ENCODE measurements at regions not wholly inside any gene's neighbourhood (a gene's known extent, or its start where the extent isn't known, plus 50 kb on each side); places are given as distances from the start of the nearest gene placed in this dataset.

GRCh38 chr12:123078120-123078465, 72.8 kb downstream of the PITPNM2 start:
- no peak for DNase-seq (ENCODE audit: low read depth in 1 of 2, low spot score in 1 of 2)

- DNase-seq (ENCODE audit: low read depth in 1 of 2, low spot score in 1 of 2): no peak
Observed at GRCh38 chr12:123077298-123078119, 73.4 kb downstream of the PITPNM2 start.

- peak in 1 of 2 donors; percentile 21 for DNase-seq (ENCODE audit: low read depth in 1 of 2, low spot score in 1 of 2)
Observed at GRCh38 chr12:123076604-123077297, 74.1 kb downstream of the PITPNM2 start.

GRCh38 chr12:123075646-123076171, 75.2 kb downstream of the PITPNM2 start:
- peak; percentile 53 to 56 for DNase-seq (ENCODE audit: low read depth in 1 of 2, low spot score in 1 of 2)

GRCh38 chr12:123075087-123075645, 75.7 kb downstream of the PITPNM2 start:
- DNase-seq (ENCODE audit: low read depth in 1 of 2, low spot score in 1 of 2): no peak

- DNase-seq (ENCODE audit: low read depth in 1 of 2, low spot score in 1 of 2): no peak
Observed at GRCh38 chr12:123073962-123074801, 76.7 kb downstream of the PITPNM2 start.

- DNase-seq (ENCODE audit: low read depth in 1 of 2, low spot score in 1 of 2): no peak
Observed at GRCh38 chr12:123073292-123073691, 77.6 kb downstream of the PITPNM2 start.

- no peak for DNase-seq (ENCODE audit: low read depth in 1 of 2, low spot score in 1 of 2)
Observed at GRCh38 chr12:123071857-123072256, 79.0 kb downstream of the PITPNM2 start.

GRCh38 chr12:123071099-123071800, 79.6 kb downstream of the PITPNM2 start:
- no peak for DNase-seq (ENCODE audit: low read depth in 1 of 2, low spot score in 1 of 2)

- no peak for DNase-seq (ENCODE audit: low read depth in 1 of 2, low spot score in 1 of 2)
Observed at GRCh38 chr12:123070267-123071081, 80.4 kb downstream of the PITPNM2 start.

GRCh38 chr12:123069436-123070266, 81.2 kb downstream of the PITPNM2 start:
- DNase-seq (ENCODE audit: low read depth in 1 of 2, low spot score in 1 of 2): no peak

GRCh38 chr12:123067654-123068053, 83.2 kb downstream of the PITPNM2 start:
- DNase-seq (ENCODE audit: low read depth in 1 of 2, low spot score in 1 of 2): no peak

GRCh38 chr12:123066384-123066710, 84.5 kb downstream of the PITPNM2 start:
- no peak for DNase-seq (ENCODE audit: low read depth in 1 of 2, low spot score in 1 of 2)

- no peak for DNase-seq (ENCODE audit: low read depth in 1 of 2, low spot score in 1 of 2)
Observed at GRCh38 chr12:123065676-123066383, 85.1 kb downstream of the PITPNM2 start.

- no peak for DNase-seq (ENCODE audit: low read depth in 1 of 2, low spot score in 1 of 2)
Observed at GRCh38 chr12:123064885-123065619, 84.6 kb downstream of the ARL6IP4 start.

GRCh38 chr12:123064366-123064765, 83.9 kb downstream of the ARL6IP4 start:
- DNase-seq (ENCODE audit: low read depth in 1 of 2, low spot score in 1 of 2): no peak

GRCh38 chr12:123063535-123063934, 83.1 kb downstream of the ARL6IP4 start:
- no peak for DNase-seq (ENCODE audit: low read depth in 1 of 2, low spot score in 1 of 2)
